HCT116 (cell line): ENCODE measurements at regions not wholly inside any gene's neighbourhood (a gene's known extent, or its start where the extent isn't known, plus 50 kb on each side); places are given as distances from the start of the nearest gene placed in this dataset.

ENCODE experiments used
- ATAC-seq: fragments of 200-7000 bp; cut with Tn5 transposase; 2 replicates; pipeline ENCODE4 v1.9.1; 2020; ENCODE audit warnings: mild to moderate bottlenecking, moderate library complexity
- BruUV-seq: library from RNA; stranded (reverse); fragments of 400-500 nt; replicated peaks from 2 replicates; lab custom pipeline; 2021; lab: Mats Ljungman, UMichigan
- CTCF ChIA-PET: fragments of 300-600 bp; sonication (Branson Sonifier 250); formaldehyde crosslinking; loops from one replicate; lab custom pipeline; 2021; ENCODE audit warnings: antibody characterized with exemption; lab: Charles Lee
- POLR2A ChIA-PET: fragments of 300-600, 350-600 bp; sonication (Branson Sonifier 250); formaldehyde crosslinking; loops from one replicate; lab custom pipeline; 2021; ENCODE audit warnings: antibody characterized with exemption; lab: Charles Lee
- RAD21 ChIA-PET, 2 experiments: fragments of 300-600 bp; sonication (Branson Sonifier 250); formaldehyde crosslinking; loops; one replicate each; lab custom pipeline; 2023; ENCODE audit warnings: low total read pairs in 2 of 2; ENCODE audit not compliant: uncharacterized antibody in 2 of 2, unreplicated experiment in 2 of 2, low non-redundant PET in 1 of 2; lab: Charles Lee
- DNase-seq: peaks from one replicate; pipeline ENCODE4 v3.0.0-alpha.2; 2010; ENCODE audit warnings: low read depth, low spot score
- H2AFZ ChIP-seq: fragments of 200-600 bp; shearing (Covaris generic), sonication (generic); 2 replicates; pipeline ENCODE4 v1.6.1; 2017; ENCODE audit warnings: low read depth, mixed run types, mixed read lengths, antibody characterized with exemption, low read length; ENCODE audit not compliant: poor library complexity, severe bottlenecking
- H3K27ac ChIP-seq: 2 replicates; pipeline ENCODE4 v1.5.1; 2012; ENCODE audit warnings: low read depth, low read length
- H3K27me3 ChIP-seq: fragments of 200-600 bp; sonication (generic); 2 replicates; pipeline ENCODE4 v1.6.1; 2016; ENCODE audit warnings: mixed run types, low read length, mixed read lengths; ENCODE audit not compliant: insufficient read depth
- H3K36me3 ChIP-seq, 2 experiments: fragments of 200-500 bp in 1 of 2; fragments of 200-600 bp in 1 of 2; sonication (Bioruptor generic) in 1 of 2; sonication (generic) in 1 of 2; 2 replicates each; pipeline versions ENCODE4 v1.5.1 to v1.6.1; 2014 to 2016; ENCODE audit warnings: low read length in 2 of 2, inconsistent platforms in 1 of 2, mixed read lengths in 1 of 2, mixed run types in 1 of 2; ENCODE audit not compliant: insufficient read depth in 2 of 2, control insufficient read depth in 1 of 2
- H3K4me1 ChIP-seq, 2 experiments: fragments of 200-600 bp in 1 of 2; sonication (generic) in 1 of 2; 2 replicates each; pipeline versions ENCODE4 v1.5.1 to v1.6.1; 2012 to 2017; ENCODE audit warnings: low read length in 2 of 2, inconsistent platforms in 1 of 2, mild to moderate bottlenecking in 1 of 2, mixed read lengths in 1 of 2, mixed run types in 1 of 2, moderate library complexity in 1 of 2; ENCODE audit not compliant: insufficient read depth in 2 of 2, control insufficient read depth in 1 of 2
- H3K4me2 ChIP-seq: fragments of 200-600 bp; sonication (generic); 2 replicates; pipeline ENCODE4 v1.6.1; 2017; ENCODE audit warnings: mixed run types, low read length, mixed read lengths
- H3K4me3 ChIP-seq, 2 experiments: fragments of 200-600 bp in 1 of 2; sonication (generic) in 1 of 2; replicated peaks in 1 of 2; 2 replicates each; pipeline ENCODE4 v1.5.1; 2011 to 2016; ENCODE audit warnings: low read length in 2 of 2, control low read depth in 1 of 2, low read depth in 1 of 2, mild to moderate bottlenecking in 1 of 2, mixed read lengths in 1 of 2, mixed run types in 1 of 2
- H3K79me2 ChIP-seq: fragments of 200-600 bp; sonication (generic); 2 replicates; pipeline ENCODE4 v1.6.1; 2017; ENCODE audit warnings: mild to moderate bottlenecking, mixed run types, low read length, moderate library complexity, mixed read lengths; ENCODE audit not compliant: insufficient read depth
- H3K9ac ChIP-seq: fragments of 200-600 bp; sonication (generic); 2 replicates; pipeline ENCODE4 v1.6.1; 2016; ENCODE audit warnings: low read length, mixed read lengths
- H3K9me2 ChIP-seq: fragments of 200-600 bp; sonication (generic), shearing (Covaris generic); 2 replicates; pipeline ENCODE4 v1.6.1; 2017; ENCODE audit warnings: mixed run types, mild to moderate bottlenecking, moderate library complexity; ENCODE audit not compliant: insufficient read depth
- H3K9me3 ChIP-seq, 2 experiments: fragments of 200-500 bp in 1 of 2; fragments of 200-600 bp in 1 of 2; sonication (Bioruptor generic) in 1 of 2; sonication (generic) in 1 of 2; 2 replicates each; pipeline ENCODE4 v1.6.1; 2014 to 2017; ENCODE audit warnings: low read length in 2 of 2, mixed read lengths in 2 of 2, inconsistent platforms in 1 of 2, low read depth in 1 of 2, mild to moderate bottlenecking in 1 of 2, mixed run types in 1 of 2, moderate library complexity in 1 of 2; ENCODE audit not compliant: control insufficient read depth in 1 of 2, insufficient read depth in 1 of 2
- H4K20me1 ChIP-seq: fragments of 200-600 bp; sonication (generic), shearing (Covaris generic); 2 replicates; pipeline ENCODE4 v1.6.1; 2017; ENCODE audit warnings: mixed run types, mild to moderate bottlenecking, moderate library complexity; ENCODE audit not compliant: insufficient read depth
- CBX3 ChIP-seq: IDR thresholded peaks from 2 replicates; pipeline ENCODE4 v1.6.1; 2012; ENCODE audit warnings: low read depth
- ELF1 ChIP-seq: IDR thresholded peaks from 2 replicates; pipeline ENCODE4 v1.6.1; 2012; ENCODE audit warnings: low read depth, borderline replicate concordance
- EZH2 ChIP-seq: fragments of 200-600 bp; sonication (generic); IDR thresholded peaks from 2 replicates; pipeline ENCODE4 v1.6.1; 2017; ENCODE audit warnings: antibody characterized with exemption, mixed run types
- FOSL1 ChIP-seq: IDR thresholded peaks from 2 replicates; pipeline ENCODE4 v1.6.1; 2012; ENCODE audit warnings: low read depth
- SIN3A ChIP-seq: IDR thresholded peaks from 2 replicates; pipeline ENCODE4 v1.6.1; 2012; ENCODE audit warnings: low read depth
- SRF ChIP-seq: IDR thresholded peaks from 2 replicates; pipeline ENCODE4 v1.6.1; 2012; ENCODE audit warnings: low read depth
- YY1 ChIP-seq: IDR thresholded peaks from 2 replicates; pipeline ENCODE4 v1.6.1; 2011; ENCODE audit warnings: low read length, low read depth, moderate library complexity, mild to moderate bottlenecking; ENCODE audit not compliant: insufficient replicate concordance; ENCODE audit errors: extremely low read depth
- intact Hi-C: fragments of 100-400 bp; cut with micrococcal nuclease; formaldehyde crosslinking; loops from 2 replicates; pipeline ENCODE4 v1.10.0; 2022
- TF ChIP-seq, protein P1 (sequence below): IDR thresholded peaks from 2 replicates; pipeline ENCODE4 v1.6.1; 2011; ENCODE audit warnings: mild to moderate bottlenecking, low read length, moderate library complexity; ENCODE audit not compliant: insufficient replicate concordance; ENCODE audit errors: extremely low read depth
- TF ChIP-seq, protein P2 (sequence below): IDR thresholded peaks from 2 replicates; pipeline ENCODE4 v1.6.1; 2012
- TF ChIP-seq, protein P3 (sequence below): IDR thresholded peaks from 2 replicates; pipeline ENCODE4 v1.6.1; 2012; ENCODE audit warnings: low read depth

DNA sequence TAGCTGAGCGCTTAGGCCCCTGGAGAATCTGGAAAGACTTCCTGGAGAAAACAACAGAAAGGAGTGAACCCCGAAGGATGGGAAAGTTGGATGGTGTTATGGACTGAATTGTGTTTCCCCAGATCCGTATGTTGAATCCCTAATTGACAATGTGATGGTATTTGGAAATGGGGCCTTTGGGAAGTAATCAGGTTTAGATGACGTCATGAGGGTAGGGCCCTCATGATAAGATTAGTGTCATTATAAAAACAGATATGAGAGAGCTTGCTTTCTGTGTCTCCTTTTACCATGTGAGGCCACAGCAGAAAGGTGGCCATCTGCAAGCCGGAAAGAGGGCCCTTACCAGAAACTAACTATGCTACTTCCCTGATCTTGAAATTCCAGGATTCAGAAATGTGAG is 159.5 kb downstream of the QDPR start:
- H3K4me2 ChIP-seq, result no peak overlapping the region
- no peaks in the 10 kb centered on the region for H3K4me1 ChIP-seq
- no peak overlapping the region for H3K4me3 ChIP-seq
- no peak overlapping the region for H3K27ac ChIP-seq
- H3K36me3 ChIP-seq, result no peaks in the 10 kb centered on the region
- no peaks in the 10 kb centered on the region for H3K27me3 ChIP-seq
- no peaks in the 10 kb centered on the region for H3K9me2 ChIP-seq
- no peaks in the 10 kb centered on the region for H4K20me1 ChIP-seq
- no peaks in the 10 kb centered on the region for H3K9me3 ChIP-seq
- DNase-seq (no peak), ATAC-seq (no peak)
- RAD21 ChIA-PET, result no interaction called here
- no peak overlapping the region for H2AFZ ChIP-seq
- intact Hi-C loops, result no loop called here
- H3K9ac ChIP-seq, result no peak overlapping the region
- no peak for TF ChIP-seq SIN3A
- TF ChIP-seq, protein P1, sequence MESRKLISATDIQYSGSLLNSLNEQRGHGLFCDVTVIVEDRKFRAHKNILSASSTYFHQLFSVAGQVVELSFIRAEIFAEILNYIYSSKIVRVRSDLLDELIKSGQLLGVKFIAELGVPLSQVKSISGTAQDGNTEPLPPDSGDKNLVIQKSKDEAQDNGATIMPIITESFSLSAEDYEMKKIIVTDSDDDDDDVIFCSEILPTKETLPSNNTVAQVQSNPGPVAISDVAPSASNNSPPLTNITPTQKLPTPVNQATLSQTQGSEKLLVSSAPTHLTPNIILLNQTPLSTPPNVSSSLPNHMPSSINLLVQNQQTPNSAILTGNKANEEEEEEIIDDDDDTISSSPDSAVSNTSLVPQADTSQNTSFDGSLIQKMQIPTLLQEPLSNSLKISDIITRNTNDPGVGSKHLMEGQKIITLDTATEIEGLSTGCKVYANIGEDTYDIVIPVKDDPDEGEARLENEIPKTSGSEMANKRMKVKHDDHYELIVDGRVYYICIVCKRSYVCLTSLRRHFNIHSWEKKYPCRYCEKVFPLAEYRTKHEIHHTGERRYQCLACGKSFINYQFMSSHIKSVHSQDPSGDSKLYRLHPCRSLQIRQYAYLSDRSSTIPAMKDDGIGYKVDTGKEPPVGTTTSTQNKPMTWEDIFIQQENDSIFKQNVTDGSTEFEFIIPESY, result no peak
- TF ChIP-seq, protein P2, sequence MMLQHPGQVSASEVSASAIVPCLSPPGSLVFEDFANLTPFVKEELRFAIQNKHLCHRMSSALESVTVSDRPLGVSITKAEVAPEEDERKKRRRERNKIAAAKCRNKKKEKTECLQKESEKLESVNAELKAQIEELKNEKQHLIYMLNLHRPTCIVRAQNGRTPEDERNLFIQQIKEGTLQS, result no peak
- TF ChIP-seq ELF1, result no peak
- TF ChIP-seq YY1, result no peak
- no peak for TF ChIP-seq EZH2
- TF ChIP-seq FOSL1, result no peak
- TF ChIP-seq, protein P3, sequence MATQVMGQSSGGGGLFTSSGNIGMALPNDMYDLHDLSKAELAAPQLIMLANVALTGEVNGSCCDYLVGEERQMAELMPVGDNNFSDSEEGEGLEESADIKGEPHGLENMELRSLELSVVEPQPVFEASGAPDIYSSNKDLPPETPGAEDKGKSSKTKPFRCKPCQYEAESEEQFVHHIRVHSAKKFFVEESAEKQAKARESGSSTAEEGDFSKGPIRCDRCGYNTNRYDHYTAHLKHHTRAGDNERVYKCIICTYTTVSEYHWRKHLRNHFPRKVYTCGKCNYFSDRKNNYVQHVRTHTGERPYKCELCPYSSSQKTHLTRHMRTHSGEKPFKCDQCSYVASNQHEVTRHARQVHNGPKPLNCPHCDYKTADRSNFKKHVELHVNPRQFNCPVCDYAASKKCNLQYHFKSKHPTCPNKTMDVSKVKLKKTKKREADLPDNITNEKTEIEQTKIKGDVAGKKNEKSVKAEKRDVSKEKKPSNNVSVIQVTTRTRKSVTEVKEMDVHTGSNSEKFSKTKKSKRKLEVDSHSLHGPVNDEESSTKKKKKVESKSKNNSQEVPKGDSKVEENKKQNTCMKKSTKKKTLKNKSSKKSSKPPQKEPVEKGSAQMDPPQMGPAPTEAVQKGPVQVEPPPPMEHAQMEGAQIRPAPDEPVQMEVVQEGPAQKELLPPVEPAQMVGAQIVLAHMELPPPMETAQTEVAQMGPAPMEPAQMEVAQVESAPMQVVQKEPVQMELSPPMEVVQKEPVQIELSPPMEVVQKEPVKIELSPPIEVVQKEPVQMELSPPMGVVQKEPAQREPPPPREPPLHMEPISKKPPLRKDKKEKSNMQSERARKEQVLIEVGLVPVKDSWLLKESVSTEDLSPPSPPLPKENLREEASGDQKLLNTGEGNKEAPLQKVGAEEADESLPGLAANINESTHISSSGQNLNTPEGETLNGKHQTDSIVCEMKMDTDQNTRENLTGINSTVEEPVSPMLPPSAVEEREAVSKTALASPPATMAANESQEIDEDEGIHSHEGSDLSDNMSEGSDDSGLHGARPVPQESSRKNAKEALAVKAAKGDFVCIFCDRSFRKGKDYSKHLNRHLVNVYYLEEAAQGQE, result no peak
- TF ChIP-seq CBX3, result no peak
- no peak for TF ChIP-seq SRF
- CTCF ChIA-PET, result no interaction called here
- POLR2A ChIA-PET, result no interaction called here
- H3K79me2 ChIP-seq, result no peaks in the 10 kb centered on the region
- BruUV-seq, result no TSS peak
